B cell (primary cell): ENCODE measurements at regions not wholly inside any gene's neighbourhood (a gene's known extent, or its start where the extent isn't known, plus 50 kb on each side); places are given as distances from the start of the nearest gene placed in this dataset.

ENCODE experiments used
- ATAC-seq: fragments of 200-7000 bp; cut with Tn5 transposase; one replicate; pipeline ENCODE4 v1.10.0; 2021; ENCODE audit warnings: low read depth, mild to moderate bottlenecking, moderate number of reproducible peaks, moderate library complexity
- CTCF ChIA-PET: fragments of 350-600 bp; sonication (Branson Sonifier 250); formaldehyde crosslinking; loops from one replicate; lab custom pipeline; 2021; ENCODE audit warnings: antibody characterized with exemption, inconsistent platforms; lab: Charles Lee
- POLR2A ChIA-PET: fragments of 350-600 bp; sonication (Branson Sonifier 250); formaldehyde crosslinking; loops from one replicate; lab custom pipeline; 2021; ENCODE audit warnings: antibody characterized with exemption; lab: Charles Lee
- DNase-seq: peaks from one replicate; pipeline ENCODE4 v3.0.0; 2013
- H2AFZ ChIP-seq: 2 replicates; pipeline ENCODE4 v1.6.1; 2012; ENCODE audit warnings: mild to moderate bottlenecking, low read depth, low read length; ENCODE audit not compliant: insufficient read depth, poor library complexity, severe bottlenecking
- H3K27ac ChIP-seq, 2 donors: 1 replicate in 1 of 2; 2 replicates in 1 of 2; pipeline ENCODE4 v1.5.1; 2012 to 2013; ENCODE audit warnings: low read length in 2 of 2, mild to moderate bottlenecking in 2 of 2, moderate library complexity in 1 of 2
- H3K27me3 ChIP-seq, 4 experiments: fragments of 200-600 bp in 1 of 4; sonication (generic) in 1 of 4; replicated peaks in 1 of 4; 1 replicate in 2 of 4; 2 replicates in 2 of 4; pipeline versions ENCODE4 v1.6.1 to v1.7.0; 2013 to 2016; ENCODE audit warnings: low read length in 3 of 4, mild to moderate bottlenecking in 2 of 4, mixed read lengths in 1 of 4, moderate library complexity in 1 of 4; ENCODE audit not compliant: insufficient read depth in 4 of 4, control insufficient read depth in 3 of 4; ENCODE audit errors: control extremely low read depth in 1 of 4
- H3K36me3 ChIP-seq, 2 experiments: replicated peaks in 1 of 2; 1 replicate in 1 of 2; 2 replicates in 1 of 2; pipeline versions ENCODE4 v1.6.1 to v1.7.1; 2013; ENCODE audit warnings: low read length in 1 of 2; ENCODE audit not compliant: insufficient read depth in 2 of 2, control insufficient read depth in 1 of 2; ENCODE audit errors: control extremely low read depth in 1 of 2, extremely low read depth in 1 of 2
- H3K4me1 ChIP-seq, 2 donors: fragments of 200-600 bp in 1 of 2; sonication (generic) in 1 of 2; 1 replicate in 1 of 2; 2 replicates in 1 of 2; pipeline versions ENCODE4 v1.5.1 to v1.6.1; 2013 to 2017; ENCODE audit warnings: low read length in 2 of 2; ENCODE audit not compliant: control insufficient read depth in 2 of 2, insufficient read depth in 2 of 2
- H3K4me2 ChIP-seq: replicated peaks from 2 replicates; pipeline ENCODE3; 2012; ENCODE audit warnings: mild to moderate bottlenecking, low read depth, low read length; ENCODE audit not compliant: poor library complexity, severe bottlenecking
- H3K4me3 ChIP-seq, 5 experiments: fragments of 200-600 bp in 1 of 5; sonication (generic) in 1 of 5; 1 replicate in 3 of 5; 2 replicates in 2 of 5; pipeline versions ENCODE4 v1.5.1 to v1.7.0; 2011 to 2016; ENCODE audit warnings: low read length in 4 of 5, mild to moderate bottlenecking in 4 of 5, low read depth in 2 of 5, control low read depth in 1 of 5, moderate library complexity in 1 of 5; ENCODE audit not compliant: insufficient read depth in 1 of 5; ENCODE audit errors: control extremely low read depth in 1 of 5, extremely low read depth in 1 of 5
- H3K79me2 ChIP-seq: fragments of 200-600 bp; sonication (generic); one replicate; pipeline ENCODE4 v1.6.0; 2016; ENCODE audit warnings: low read length; ENCODE audit not compliant: control insufficient read depth, insufficient read depth
- H3K9ac ChIP-seq: fragments of 200-600 bp; sonication (generic); 2 replicates; pipeline ENCODE4 v1.6.1; 2017; ENCODE audit warnings: mild to moderate bottlenecking, low read length, moderate library complexity
- H3K9me3 ChIP-seq, 3 donors: one replicate each; pipeline versions ENCODE4 v1.6.1 to v1.7.1; 2013; ENCODE audit warnings: low read length in 2 of 3; ENCODE audit not compliant: control insufficient read depth in 2 of 3, insufficient read depth in 1 of 3; ENCODE audit errors: control extremely low read depth in 1 of 3
- H4K20me1 ChIP-seq: 2 replicates; pipeline ENCODE4 v1.6.0; 2012; ENCODE audit warnings: mild to moderate bottlenecking, low read length; ENCODE audit not compliant: insufficient read depth, control insufficient read depth, poor library complexity, severe bottlenecking
- H3K27ac Mint-ChIP-seq: one replicate; pipeline ENCODE4 v1.8.0; 2021; ENCODE audit warnings: mixed read lengths
- H3K27me3 Mint-ChIP-seq: one replicate; pipeline ENCODE4 v1.8.0; 2021; ENCODE audit warnings: mixed read lengths
- H3K4me1 Mint-ChIP-seq: one replicate; pipeline ENCODE4 v1.8.0; 2021; ENCODE audit warnings: mixed read lengths
- H3K4me3 Mint-ChIP-seq: one replicate; pipeline ENCODE4 v1.8.0; 2021; ENCODE audit warnings: mixed read lengths
- H3K9me3 Mint-ChIP-seq: one replicate; pipeline ENCODE4 v1.8.0; 2022; ENCODE audit warnings: mixed read lengths; ENCODE audit not compliant: insufficient read depth
- EZH2 ChIP-seq: IDR thresholded peaks from 2 replicates; pipeline ENCODE4 v1.6.1; 2012; ENCODE audit warnings: borderline replicate concordance, low read depth, mild to moderate bottlenecking, moderate library complexity, low read length; ENCODE audit not compliant: insufficient read depth, poor library complexity, severe bottlenecking
- WGBS: methylation state at CpG from one replicate; pipeline ENCODE4 v1.1.5; 2013; ENCODE audit warnings: missing lambda C conversion rate; ENCODE audit not compliant: insufficient coverage; 5-methylcytosine and 5-hydroxymethylcytosine counted together
- intact Hi-C: fragments of 100-400 bp; cut with micrococcal nuclease; formaldehyde crosslinking; loops from one replicate; pipeline ENCODE4 v1.10.0; 2022
- TF ChIP-seq, protein P1 (sequence below): fragments of 200-600 bp; IDR thresholded peaks from one replicate; pipeline ENCODE4 v1.8.0; 2022; ENCODE audit warnings: antibody characterized with exemption, mild to moderate bottlenecking

DNA sequence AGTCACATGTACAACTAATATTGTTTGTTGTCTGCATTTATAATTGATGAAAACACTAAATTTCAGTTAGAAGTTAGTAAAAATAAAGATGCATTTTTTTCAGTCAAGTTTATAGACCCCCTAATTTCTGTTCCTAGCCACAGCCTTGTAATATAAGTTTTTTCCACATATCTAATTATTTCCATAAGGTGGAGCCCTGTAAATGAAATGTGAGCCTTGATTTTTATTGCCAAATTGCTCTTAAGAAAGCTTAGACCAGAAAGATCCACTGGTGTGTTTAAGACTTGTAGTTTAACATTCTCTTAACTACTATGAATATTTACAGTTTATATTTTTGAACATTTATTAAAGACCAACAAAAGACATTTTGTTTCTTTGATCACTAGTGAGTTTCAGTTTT, 322.1 kb upstream of the RGS6 start:
- no peak overlapping the region for H3K27ac ChIP-seq
- peaks cover 45% of the 10 kb centered on the region for H3K79me2 ChIP-seq
- H3K4me1 Mint-ChIP-seq = peaks cover 41% of the 10 kb centered on the region
- peaks cover 0 to 7% (median 0%) of the 10 kb centered on the region in 3 donors for H3K9me3 ChIP-seq
- H3K9ac ChIP-seq = no peak overlapping the region
- ATAC-seq = no peak
- H3K36me3 ChIP-seq = no peaks in the 10 kb centered on the region
- ChIA-PET CTCF (no interaction called here), POLR2A (interaction anchor here (0.7 kb wide), 1 partner anchor 289 kb away, joined by 4 read pairs; no protein-coding TSS in a partner anchor)
- TF ChIP-seq EZH2 = no peak
- TF ChIP-seq, protein P1, sequence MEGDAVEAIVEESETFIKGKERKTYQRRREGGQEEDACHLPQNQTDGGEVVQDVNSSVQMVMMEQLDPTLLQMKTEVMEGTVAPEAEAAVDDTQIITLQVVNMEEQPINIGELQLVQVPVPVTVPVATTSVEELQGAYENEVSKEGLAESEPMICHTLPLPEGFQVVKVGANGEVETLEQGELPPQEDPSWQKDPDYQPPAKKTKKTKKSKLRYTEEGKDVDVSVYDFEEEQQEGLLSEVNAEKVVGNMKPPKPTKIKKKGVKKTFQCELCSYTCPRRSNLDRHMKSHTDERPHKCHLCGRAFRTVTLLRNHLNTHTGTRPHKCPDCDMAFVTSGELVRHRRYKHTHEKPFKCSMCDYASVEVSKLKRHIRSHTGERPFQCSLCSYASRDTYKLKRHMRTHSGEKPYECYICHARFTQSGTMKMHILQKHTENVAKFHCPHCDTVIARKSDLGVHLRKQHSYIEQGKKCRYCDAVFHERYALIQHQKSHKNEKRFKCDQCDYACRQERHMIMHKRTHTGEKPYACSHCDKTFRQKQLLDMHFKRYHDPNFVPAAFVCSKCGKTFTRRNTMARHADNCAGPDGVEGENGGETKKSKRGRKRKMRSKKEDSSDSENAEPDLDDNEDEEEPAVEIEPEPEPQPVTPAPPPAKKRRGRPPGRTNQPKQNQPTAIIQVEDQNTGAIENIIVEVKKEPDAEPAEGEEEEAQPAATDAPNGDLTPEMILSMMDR = no peak
- no peaks in the 10 kb centered on the region for H3K27me3 Mint-ChIP-seq
- H3K4me3 ChIP-seq = no peak overlapping the region
- peaks cover 55% of the 10 kb centered on the region for H4K20me1 ChIP-seq
- DNase-seq = no peak
- no peak overlapping the region for H2AFZ ChIP-seq
- no peak overlapping the region for H3K4me2 ChIP-seq
- H3K9me3 Mint-ChIP-seq = peaks cover 3% of the 10 kb centered on the region
- H3K4me3 Mint-ChIP-seq = no peak overlapping the region
- H3K27ac Mint-ChIP-seq = no peak overlapping the region
- intact Hi-C loops = no loop called here
- H3K4me1 ChIP-seq = no peaks in the 10 kb centered on the region
- no peaks in the 10 kb centered on the region for H3K27me3 ChIP-seq

DNA sequence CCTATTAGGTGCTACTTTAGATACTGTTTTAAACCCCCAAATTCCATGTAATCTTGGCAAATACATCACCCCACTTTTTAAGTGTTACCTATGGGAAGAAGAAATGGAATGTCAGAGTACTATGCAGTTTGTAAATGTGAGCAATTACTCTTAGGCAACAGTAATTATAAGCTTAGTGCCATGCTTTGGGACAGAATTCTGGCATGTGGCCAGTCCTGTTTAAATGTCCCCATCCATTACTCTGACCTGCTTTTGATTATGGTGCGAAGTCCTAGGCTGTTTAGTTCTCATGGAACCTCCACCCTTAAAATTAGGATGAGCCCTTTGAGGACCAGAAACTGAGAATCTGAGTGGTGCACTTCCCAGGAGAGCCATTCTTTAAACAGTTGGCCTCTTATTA, 321.4 kb upstream of the RGS6 start:
- ChIA-PET CTCF (no interaction called here), POLR2A (no interaction called here)
- Histone ChIP-seq H3K9ac (no peak overlapping the region), H3K4me1 (no peaks in the 10 kb centered on the region), H2AFZ (no peak overlapping the region), H3K4me2 (no peak overlapping the region), H3K4me3 (no peak overlapping the region), H3K27ac (no peak overlapping the region), H3K36me3 (no peaks in the 10 kb centered on the region), H3K27me3 (no peaks in the 10 kb centered on the region), H3K79me2 (peaks cover 45% of the 10 kb centered on the region), H4K20me1 (peaks cover 55% of the 10 kb centered on the region), H3K9me3 (peaks cover 0 to 4% (median 0%) of the 10 kb centered on the region in 3 donors)
- intact Hi-C loops = no loop called here
- Mint-ChIP-seq H3K27me3 (no peaks in the 10 kb centered on the region), H3K4me1 (peaks cover 38% of the 10 kb centered on the region), H3K4me3 (no peak overlapping the region), H3K9me3 (peaks cover 3% of the 10 kb centered on the region), H3K27ac (no peak overlapping the region)
- WGBS = 100% methylated on average over 1 of the region's 1 CpG
- ATAC-seq (no peak), DNase-seq (no peak)
- TF ChIP-seq EZH2 = no peak
- TF ChIP-seq, protein P1 = no peak
